ENCODE measurements at regions not wholly inside any gene's neighbourhood (a gene's known extent, or its start where the extent isn't known, plus 50 kb on each side); places are given as distances from the start of the nearest gene placed in this dataset.

DNA sequence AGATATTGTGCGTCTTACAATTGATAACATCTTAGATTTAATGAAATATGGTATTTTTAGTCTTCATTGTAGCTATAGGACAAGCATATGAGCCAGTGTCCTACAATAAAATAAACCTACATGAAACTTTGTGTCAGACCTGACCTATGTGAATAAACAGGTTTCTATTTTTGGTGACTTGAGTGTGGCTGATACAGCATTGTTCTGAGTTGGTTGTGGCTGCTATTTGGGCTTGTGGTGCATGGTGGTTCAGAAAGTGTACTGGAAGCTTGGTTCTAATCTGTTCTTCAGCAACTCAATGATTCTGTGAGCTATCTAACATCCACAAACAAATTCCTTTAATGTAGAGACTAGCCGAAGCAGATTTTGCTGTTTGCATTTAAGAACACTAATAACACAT is 64.9 kb upstream of the MAP2 start:
- Histone ChIP-seq H3K9me3 (ENCODE audit: severe bottlenecking) (no peaks in the 10 kb centered on the region), H3K27ac (ENCODE audit: poor library complexity, severe bottlenecking) (no peak overlapping the region), H3K36me3 (ENCODE audit: low read depth) (no peaks in the 10 kb centered on the region), H3K4me3 (ENCODE audit: severe bottlenecking) (no peak overlapping the region), H3K27me3 (ENCODE audit: insufficient read depth, poor library complexity, severe bottlenecking) (no peaks in the 10 kb centered on the region), H3K4me1 (ENCODE audit: insufficient read depth, poor library complexity, severe bottlenecking) (no peaks in the 10 kb centered on the region)
- TF ChIP-seq CTCF (IDR thresholded peaks at IDR 0.05; ENCODE audit: poor library complexity, severe bottlenecking) = no peak
- DNase-seq (ENCODE audit: low spot score) (no peak), ATAC-seq (ENCODE audit: low read depth) (no peak)

GRCh38 chr2:209367075-209367747 is 56.6 kb upstream of the MAP2 start:
- no peaks in the 10 kb centered on the region for H3K9me3 ChIP-seq (ENCODE audit: severe bottlenecking)
- no peak overlapping the region for H3K4me3 ChIP-seq (ENCODE audit: severe bottlenecking)
- no peak for ATAC-seq (ENCODE audit: low read depth)
- H3K36me3 ChIP-seq (ENCODE audit: low read depth) = no peaks in the 10 kb centered on the region
- no peak for DNase-seq (ENCODE audit: low spot score)
- H3K4me1 ChIP-seq (ENCODE audit: insufficient read depth, poor library complexity, severe bottlenecking) = peaks cover 26% of the 10 kb centered on the region
- H3K27me3 ChIP-seq (ENCODE audit: insufficient read depth, poor library complexity, severe bottlenecking) = no peaks in the 10 kb centered on the region
- no peak for TF ChIP-seq CTCF (IDR thresholded peaks at IDR 0.05; ENCODE audit: poor library complexity, severe bottlenecking)
- H3K27ac ChIP-seq (ENCODE audit: poor library complexity, severe bottlenecking) = peak overlapping the region; percentile 81

DNA sequence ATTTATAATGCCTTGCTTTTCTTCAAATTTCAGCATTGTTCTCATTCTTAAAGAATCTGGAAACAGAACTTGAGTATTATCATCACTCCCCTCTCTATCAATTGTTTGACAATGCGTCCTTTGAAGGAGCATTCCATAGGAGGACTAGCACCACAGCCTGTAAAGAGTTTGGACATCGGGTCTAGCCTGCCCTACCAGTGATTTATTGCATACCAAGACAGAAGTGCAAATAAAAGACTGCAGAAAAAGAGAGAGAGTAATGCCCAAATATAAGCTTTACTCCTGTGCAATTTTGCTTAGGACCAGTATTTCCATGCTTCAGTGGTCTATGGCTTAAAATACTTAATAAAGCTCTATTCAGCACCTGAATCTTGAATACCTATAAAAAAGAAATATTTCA is 55.4 kb upstream of the MAP2 start:
- ATAC-seq (ENCODE audit: low read depth) = 0 out of 3 replicates have a peak, but pooled peaks have one; percentile 23
- TF ChIP-seq CTCF (IDR thresholded peaks at IDR 0.05; ENCODE audit: poor library complexity, severe bottlenecking) = no peak
- Histone ChIP-seq H3K4me3 (ENCODE audit: severe bottlenecking) (no peak overlapping the region), H3K4me1 (ENCODE audit: insufficient read depth, poor library complexity, severe bottlenecking) (peaks cover 26% of the 10 kb centered on the region), H3K9me3 (ENCODE audit: severe bottlenecking) (no peaks in the 10 kb centered on the region), H3K36me3 (ENCODE audit: low read depth) (no peaks in the 10 kb centered on the region), H3K27ac (ENCODE audit: poor library complexity, severe bottlenecking) (peak overlapping the region; percentile 81), H3K27me3 (ENCODE audit: insufficient read depth, poor library complexity, severe bottlenecking) (no peaks in the 10 kb centered on the region)
- no peak for DNase-seq (ENCODE audit: low spot score)

- H3K4me3 ChIP-seq (ENCODE audit: severe bottlenecking) = no peak overlapping the region
- no peaks in the 10 kb centered on the region for H3K27me3 ChIP-seq (ENCODE audit: insufficient read depth, poor library complexity, severe bottlenecking)
- H3K36me3 ChIP-seq (ENCODE audit: low read depth) = no peaks in the 10 kb centered on the region
- no peak for TF ChIP-seq CTCF (IDR thresholded peaks at IDR 0.05; ENCODE audit: poor library complexity, severe bottlenecking)
- peaks cover 26% of the 10 kb centered on the region for H3K4me1 ChIP-seq (ENCODE audit: insufficient read depth, poor library complexity, severe bottlenecking)
- ATAC-seq (ENCODE audit: low read depth) = peak; percentile 98
- peak overlapping the region; percentile 81 for H3K27ac ChIP-seq (ENCODE audit: poor library complexity, severe bottlenecking)
- peak; percentile 78 for DNase-seq (ENCODE audit: low spot score)
- H3K9me3 ChIP-seq (ENCODE audit: severe bottlenecking) = no peaks in the 10 kb centered on the region
Observed at GRCh38 chr2:209368914-209369313, 54.9 kb upstream of the MAP2 start.

DNA sequence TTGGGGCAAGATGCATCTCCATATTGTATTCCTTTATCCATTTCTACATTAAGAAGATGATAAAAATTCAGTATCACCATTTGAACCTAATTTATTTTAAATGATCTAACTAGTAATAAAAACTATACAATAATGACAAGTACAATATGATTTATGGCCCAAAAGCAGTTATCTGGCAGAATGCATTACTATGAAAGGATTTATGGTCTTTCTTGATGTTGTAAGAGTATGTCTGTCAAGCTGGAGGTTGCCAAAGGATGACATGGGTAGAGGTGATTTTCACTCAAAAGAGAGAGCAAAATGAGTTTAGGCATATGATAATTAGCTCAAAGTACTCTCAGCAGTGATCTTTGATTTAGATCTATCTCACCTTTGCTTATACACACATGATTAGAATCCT is 54.2 kb upstream of the MAP2 start:
- no peak for ATAC-seq (ENCODE audit: low read depth)
- Histone ChIP-seq H3K4me3 (ENCODE audit: severe bottlenecking) (no peak overlapping the region), H3K4me1 (ENCODE audit: insufficient read depth, poor library complexity, severe bottlenecking) (peaks cover 26% of the 10 kb centered on the region), H3K27ac (ENCODE audit: poor library complexity, severe bottlenecking) (peak overlapping the region; percentile 81), H3K27me3 (ENCODE audit: insufficient read depth, poor library complexity, severe bottlenecking) (no peaks in the 10 kb centered on the region), H3K9me3 (ENCODE audit: severe bottlenecking) (no peaks in the 10 kb centered on the region), H3K36me3 (ENCODE audit: low read depth) (no peaks in the 10 kb centered on the region)
- no peak for TF ChIP-seq CTCF (IDR thresholded peaks at IDR 0.05; ENCODE audit: poor library complexity, severe bottlenecking)
- DNase-seq (ENCODE audit: low spot score) = no peak

All from RWPE2 (cell line).